ENCODE measurements at regions not wholly inside any gene's neighbourhood (a gene's known extent, or its start where the extent isn't known, plus 50 kb on each side); places are given as distances from the start of the nearest gene placed in this dataset.

DNA sequence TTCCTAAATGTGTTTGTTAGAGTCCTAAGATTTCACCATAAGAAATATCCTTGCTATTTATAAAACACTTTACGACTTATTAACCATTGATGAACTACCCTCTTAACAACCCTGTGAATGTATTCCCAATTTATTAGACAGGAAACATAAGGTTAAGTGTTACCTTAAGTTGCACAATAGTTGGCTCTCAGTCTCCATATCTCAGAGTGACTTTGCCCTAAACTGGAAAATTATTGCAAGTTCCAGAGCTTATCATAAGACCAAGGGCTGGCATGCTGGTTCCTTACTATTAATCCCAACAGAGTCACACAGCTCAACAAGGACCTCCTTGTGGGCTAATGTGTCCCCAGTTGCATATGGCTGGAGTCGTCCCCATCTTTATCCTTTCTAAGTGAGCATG lies 165.8 kb downstream of the INSIG2 start:
- peaks cover 14% of the 10 kb centered on the region for H3K27me3 Mint-ChIP-seq (ENCODE audit: insufficient read depth, unreplicated experiment)
- no peak overlapping the region for H3K27ac Mint-ChIP-seq (ENCODE audit: unreplicated experiment)
- ChIA-PET POLR2A (no interaction called here), CTCF (no interaction called here)
- Histone ChIP-seq H3K36me3 (ENCODE audit: control insufficient read depth, insufficient read depth, low read length) (no peaks in the 10 kb centered on the region), H3K4me3 (ENCODE audit: low read depth, low read length) (no peak overlapping the region), H3K9me3 (peaks cover 9% of the 10 kb centered on the region), H3K4me1 (no peaks in the 10 kb centered on the region), H3K27me3 (replicated peaks; ENCODE audit: control insufficient read depth, insufficient read depth, low read length) (no peaks in the 10 kb centered on the region; the same call in 1 of the 2 replicates)
- intact Hi-C loops (cut with micrococcal nuclease; ENCODE audit: unreplicated experiment), result no loop called here
- no peaks in the 10 kb centered on the region for H3K36me3 Mint-ChIP-seq (ENCODE audit: insufficient read depth, unreplicated experiment)
- BruUV-seq (replicated peaks), result no TSS peak
- H3K4me3 Mint-ChIP-seq (ENCODE audit: unreplicated experiment), result no peak overlapping the region
- H3K9me3 Mint-ChIP-seq (ENCODE audit: unreplicated experiment), result peaks cover 13% of the 10 kb centered on the region
- TF ChIP-seq, protein P1, sequence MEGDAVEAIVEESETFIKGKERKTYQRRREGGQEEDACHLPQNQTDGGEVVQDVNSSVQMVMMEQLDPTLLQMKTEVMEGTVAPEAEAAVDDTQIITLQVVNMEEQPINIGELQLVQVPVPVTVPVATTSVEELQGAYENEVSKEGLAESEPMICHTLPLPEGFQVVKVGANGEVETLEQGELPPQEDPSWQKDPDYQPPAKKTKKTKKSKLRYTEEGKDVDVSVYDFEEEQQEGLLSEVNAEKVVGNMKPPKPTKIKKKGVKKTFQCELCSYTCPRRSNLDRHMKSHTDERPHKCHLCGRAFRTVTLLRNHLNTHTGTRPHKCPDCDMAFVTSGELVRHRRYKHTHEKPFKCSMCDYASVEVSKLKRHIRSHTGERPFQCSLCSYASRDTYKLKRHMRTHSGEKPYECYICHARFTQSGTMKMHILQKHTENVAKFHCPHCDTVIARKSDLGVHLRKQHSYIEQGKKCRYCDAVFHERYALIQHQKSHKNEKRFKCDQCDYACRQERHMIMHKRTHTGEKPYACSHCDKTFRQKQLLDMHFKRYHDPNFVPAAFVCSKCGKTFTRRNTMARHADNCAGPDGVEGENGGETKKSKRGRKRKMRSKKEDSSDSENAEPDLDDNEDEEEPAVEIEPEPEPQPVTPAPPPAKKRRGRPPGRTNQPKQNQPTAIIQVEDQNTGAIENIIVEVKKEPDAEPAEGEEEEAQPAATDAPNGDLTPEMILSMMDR (IDR thresholded peaks at IDR 0.05; ENCODE audit: insufficient read depth in 1 of 2, low read depth in 1 of 2, low read length in 1 of 2, severe bottlenecking in 1 of 2, unreplicated experiment in 1 of 2), result no peak
- DNase-seq, result no peak
- no peaks in the 10 kb centered on the region for H3K4me1 Mint-ChIP-seq (ENCODE audit: low read depth, unreplicated experiment)

DNA sequence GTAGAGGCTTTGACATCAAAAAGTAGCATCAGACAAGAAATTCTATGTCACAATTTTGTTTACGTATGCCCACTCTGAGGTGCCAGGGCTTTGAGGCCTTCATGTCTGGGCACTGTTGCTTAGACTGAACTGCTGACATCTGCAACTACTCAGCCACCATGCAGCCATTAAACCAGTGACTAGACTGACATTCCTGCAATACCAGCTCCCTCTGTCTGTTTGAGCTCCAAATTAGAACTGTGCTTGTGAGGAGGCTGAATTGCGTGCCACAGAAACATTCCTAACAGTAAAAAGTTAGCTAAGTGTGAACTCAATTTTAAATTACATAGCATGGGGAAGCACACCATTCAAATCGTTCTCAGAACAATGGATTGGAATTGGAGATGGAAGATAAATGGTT lies 163.2 kb downstream of the INSIG2 start:
- Mint-ChIP-seq H3K4me1 (ENCODE audit: low read depth, unreplicated experiment) (no peaks in the 10 kb centered on the region), H3K27ac (ENCODE audit: unreplicated experiment) (no peak overlapping the region), H3K9me3 (ENCODE audit: unreplicated experiment) (no peaks in the 10 kb centered on the region), H3K36me3 (ENCODE audit: insufficient read depth, unreplicated experiment) (no peaks in the 10 kb centered on the region), H3K4me3 (ENCODE audit: unreplicated experiment) (no peak overlapping the region), H3K27me3 (ENCODE audit: insufficient read depth, unreplicated experiment) (peaks cover 17% of the 10 kb centered on the region)
- Histone ChIP-seq H3K9me3 (no peaks in the 10 kb centered on the region), H3K36me3 (ENCODE audit: control insufficient read depth, insufficient read depth, low read length) (no peaks in the 10 kb centered on the region), H3K4me3 (ENCODE audit: low read depth, low read length) (no peak overlapping the region), H3K27me3 (replicated peaks; ENCODE audit: control insufficient read depth, insufficient read depth, low read length) (no peaks in the 10 kb centered on the region; the same call in 1 of the 2 replicates), H3K4me1 (no peaks in the 10 kb centered on the region)
- ChIA-PET POLR2A (interaction anchor here (0.6 kb wide), 1 partner anchor 863 kb away, joined by 6 read pairs; no protein-coding TSS in a partner anchor), CTCF (no interaction called here)
- intact Hi-C loops (cut with micrococcal nuclease; ENCODE audit: unreplicated experiment), result no loop called here
- DNase-seq, result no peak
- TF ChIP-seq, protein P1 (IDR thresholded peaks at IDR 0.05; ENCODE audit: insufficient read depth in 1 of 2, low read depth in 1 of 2, low read length in 1 of 2, severe bottlenecking in 1 of 2, unreplicated experiment in 1 of 2), result no peak
- BruUV-seq (replicated peaks), result no TSS peak

DNA sequence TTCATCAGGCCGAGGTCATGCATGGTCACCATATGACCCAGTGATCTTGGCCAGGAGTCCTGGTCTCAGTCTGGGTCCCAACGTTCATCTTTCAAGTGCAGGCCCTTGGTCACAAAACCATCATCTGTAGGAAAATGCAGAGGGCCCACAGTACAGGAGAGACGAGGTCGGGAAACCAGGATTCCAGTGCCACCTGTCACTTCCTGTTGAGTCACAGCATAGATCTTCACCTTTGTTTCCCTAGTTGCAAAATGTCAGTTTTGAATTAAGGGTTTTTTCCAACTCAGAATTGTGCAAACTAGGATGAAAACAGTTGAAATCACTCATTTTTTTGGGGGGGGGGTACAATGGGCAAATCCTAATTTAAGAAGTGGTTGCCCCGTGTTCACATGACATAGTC lies 162.2 kb downstream of the INSIG2 start:
- POLR2A ChIA-PET, result no interaction called here
- H3K36me3 Mint-ChIP-seq (ENCODE audit: insufficient read depth, unreplicated experiment), result no peaks in the 10 kb centered on the region
- no peak for DNase-seq

More for the DNA sequence above, 162.2 kb downstream of the INSIG2 start:
- Mint-ChIP-seq H3K27ac (ENCODE audit: unreplicated experiment) (no peak overlapping the region), H3K9me3 (ENCODE audit: unreplicated experiment) (no peaks in the 10 kb centered on the region), H3K4me1 (ENCODE audit: low read depth, unreplicated experiment) (no peaks in the 10 kb centered on the region), H3K4me3 (ENCODE audit: unreplicated experiment) (no peak overlapping the region), H3K27me3 (ENCODE audit: insufficient read depth, unreplicated experiment) (peaks cover 13% of the 10 kb centered on the region)
- H3K4me3 ChIP-seq (ENCODE audit: low read depth, low read length), result no peak overlapping the region
- TF ChIP-seq, protein P1 (IDR thresholded peaks at IDR 0.05; ENCODE audit: insufficient read depth in 1 of 2, low read depth in 1 of 2, low read length in 1 of 2, severe bottlenecking in 1 of 2, unreplicated experiment in 1 of 2), result no peak
- no peaks in the 10 kb centered on the region; the same call in 1 of the 2 replicates for H3K27me3 ChIP-seq (replicated peaks; ENCODE audit: control insufficient read depth, insufficient read depth, low read length)
- no peaks in the 10 kb centered on the region for H3K9me3 ChIP-seq
- no peaks in the 10 kb centered on the region for H3K36me3 ChIP-seq (ENCODE audit: control insufficient read depth, insufficient read depth, low read length)
- no peaks in the 10 kb centered on the region for H3K4me1 ChIP-seq
- CTCF ChIA-PET, result no interaction called here
- BruUV-seq (replicated peaks), result no TSS peak
- intact Hi-C loops (cut with micrococcal nuclease; ENCODE audit: unreplicated experiment), result no loop called here

Measured in Caco-2 (cell line).